ENCODE measurements at regions not wholly inside any gene's neighbourhood (a gene's known extent, or its start where the extent isn't known, plus 50 kb on each side); places are given as distances from the start of the nearest gene placed in this dataset.

DNA sequence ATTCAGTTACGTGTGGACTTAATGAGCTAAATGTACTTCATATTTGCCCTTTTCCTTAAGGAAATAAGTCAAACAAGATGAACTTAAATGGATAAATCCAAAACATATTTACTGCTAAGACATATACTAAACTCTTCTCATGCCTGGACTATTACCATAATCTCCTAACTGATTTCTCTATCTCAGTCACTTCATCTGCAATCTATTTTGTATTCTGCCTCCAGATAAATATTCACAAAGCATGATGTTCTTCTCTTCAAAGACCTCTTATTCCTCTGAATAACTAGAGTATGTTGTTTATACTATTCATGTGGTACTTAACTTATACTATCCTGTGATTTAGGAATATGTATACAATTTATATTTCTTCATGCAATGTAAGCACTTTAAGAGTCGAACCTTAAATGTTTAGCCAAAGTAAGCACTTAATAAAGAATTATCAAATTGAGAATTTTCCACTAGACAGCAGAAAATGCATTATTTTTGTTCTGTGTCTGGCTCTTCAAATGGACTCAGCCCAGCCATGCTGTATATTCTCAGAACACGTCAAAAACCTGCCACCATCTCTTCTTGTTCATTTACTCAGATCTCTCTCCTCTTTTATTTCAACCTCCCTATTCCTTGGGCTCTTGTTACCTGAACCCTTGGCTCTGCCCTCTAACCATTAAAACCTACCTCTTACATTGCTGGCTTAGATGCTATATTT lies 79.9 kb upstream of the ARHGAP28 start:
- POLR2A ChIA-PET = no interaction called here
- 15% methylated on average over 3 of the region's 3 CpGs for WGBS (ENCODE audit: low lambda C conversion rate)
- H3K27me3 ChIP-seq (ENCODE audit: control insufficient read depth in 1 of 2, insufficient read depth in 2 of 2, low read length in 2 of 2) = peaks cover 1 to 8% of the 10 kb centered on the region in 2 experiments; a peak in 2 of 5 replicates
- FAIRE-seq (no peak), ATAC-seq (no peak), DNase-seq (ENCODE audit: low spot score) (no peak)
- no peak overlapping the region for H3K4me3 ChIP-seq (replicated peaks in 1 of 3; ENCODE audit: insufficient read depth in 1 of 3, low read depth in 2 of 3, low read length in 3 of 3)
- H3K9ac ChIP-seq (ENCODE audit: insufficient read depth, low read depth, low read length) = no peak overlapping the region
- H3K27ac ChIP-seq (ENCODE audit: extremely low read length, insufficient read depth, low read length) = no peak overlapping the region
- BruUV-seq (replicated peaks) = no TSS peak
- TF ChIP-seq ZNF33A (CRISPR knock-in tag; IDR thresholded peaks at IDR 0.05; ENCODE audit: borderline replicate concordance) (no peak), GTF2F1 (IDR thresholded peaks at IDR 0.05; ENCODE audit: low read length) (no peak), MAFK (conservative IDR thresholded peaks at IDR 0.05 in 1 of 2, IDR thresholded peaks at IDR 0.05 in 1 of 2; ENCODE audit: low read length in 2 of 2) (peak in 1 of 2 experiments; percentile 33; a peak in 1 of 4 replicates)
- TF ChIP-seq, protein P1, sequence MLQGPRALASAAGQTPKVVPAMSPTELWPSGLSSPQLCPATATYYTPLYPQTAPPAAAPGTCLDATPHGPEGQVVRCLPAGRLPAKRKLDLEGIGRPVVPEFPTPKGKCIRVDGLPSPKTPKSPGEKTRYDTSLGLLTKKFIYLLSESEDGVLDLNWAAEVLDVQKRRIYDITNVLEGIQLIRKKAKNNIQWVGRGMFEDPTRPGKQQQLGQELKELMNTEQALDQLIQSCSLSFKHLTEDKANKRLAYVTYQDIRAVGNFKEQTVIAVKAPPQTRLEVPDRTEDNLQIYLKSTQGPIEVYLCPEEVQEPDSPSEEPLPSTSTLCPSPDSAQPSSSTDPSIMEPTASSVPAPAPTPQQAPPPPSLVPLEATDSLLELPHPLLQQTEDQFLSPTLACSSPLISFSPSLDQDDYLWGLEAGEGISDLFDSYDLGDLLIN (CRISPR knock-in tag; IDR thresholded peaks at IDR 0.05; ENCODE audit: borderline replicate concordance) = no peak
- CTCF ChIA-PET (ENCODE audit: low intra/inter-chr PET ratio, low total read pairs) = no interaction called here
- intact Hi-C loops (cut with micrococcal nuclease; ENCODE audit: unreplicated experiment) (loop anchor here (10.0 kb wide), 1 partner anchor 185 kb away; no protein-coding TSS in a partner anchor), in situ Hi-C loops (cut with HindIII; ENCODE audit: extremely low pct_ligation_motif_present, low pct_unique_long_range_greater_than_20kb) (no loop called here)
- H3K4me2 ChIP-seq (ENCODE audit: low read depth, low read length) = no peak overlapping the region
- no peaks in the 10 kb centered on the region for H3K36me3 ChIP-seq (replicated peaks in 1 of 2; ENCODE audit: control insufficient read depth in 1 of 2, insufficient read depth in 2 of 2, low read length in 2 of 2)
- H2AFZ ChIP-seq (ENCODE audit: low read length) = no peak overlapping the region
- peaks cover 6% of the 10 kb centered on the region; the same call in 1 of the 2 replicates for H3K4me1 ChIP-seq (ENCODE audit: insufficient read depth, low read length)
- H3K9me3 ChIP-seq (ENCODE audit: low read length) = no peaks in the 10 kb centered on the region
- no peaks in the 10 kb centered on the region for H3K79me2 ChIP-seq (ENCODE audit: insufficient read depth, low read length)
- H4K20me1 ChIP-seq (ENCODE audit: insufficient read depth, low read length) = no peaks in the 10 kb centered on the region

DNA sequence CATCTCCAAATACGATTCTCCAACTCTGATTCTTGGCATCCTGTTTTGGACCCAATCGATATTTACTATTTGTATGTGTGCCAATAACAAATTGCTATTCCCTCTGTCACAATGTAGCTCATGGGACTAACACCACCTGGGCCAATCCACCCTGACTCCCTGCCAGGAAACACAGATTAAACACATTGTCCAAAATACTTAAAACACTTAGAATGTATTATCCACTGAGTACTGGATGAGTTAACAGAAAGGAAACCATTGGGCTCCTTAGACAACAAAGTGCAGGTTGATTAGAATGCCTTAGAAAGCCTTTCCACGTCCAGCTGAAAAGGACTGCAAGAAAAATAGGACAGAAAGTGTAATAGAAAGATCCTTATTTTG lies 79.4 kb upstream of the ARHGAP28 start:
- H3K79me2 ChIP-seq (ENCODE audit: insufficient read depth, low read length) = no peaks in the 10 kb centered on the region
- no peak overlapping the region for H3K4me2 ChIP-seq (ENCODE audit: low read depth, low read length)
- CTCF ChIA-PET (ENCODE audit: low intra/inter-chr PET ratio, low total read pairs) = no interaction called here
- no peak for TF ChIP-seq POLR2AphosphoS2 (IDR thresholded peaks at IDR 0.05; ENCODE audit: low read depth, low read length)
- peaks cover 6% of the 10 kb centered on the region; the same call in 1 of the 2 replicates for H3K4me1 ChIP-seq (ENCODE audit: insufficient read depth, low read length)
- H3K4me3 ChIP-seq (replicated peaks in 1 of 3; ENCODE audit: insufficient read depth in 1 of 3, low read depth in 2 of 3, low read length in 3 of 3) = no peak overlapping the region
- DNase-seq (ENCODE audit: low spot score) = no peak
- peaks cover 1 to 8% of the 10 kb centered on the region in 2 experiments; a peak in 2 of 5 replicates for H3K27me3 ChIP-seq (ENCODE audit: control insufficient read depth in 1 of 2, insufficient read depth in 2 of 2, low read length in 2 of 2)
- no peaks in the 10 kb centered on the region for H3K36me3 ChIP-seq (replicated peaks in 1 of 2; ENCODE audit: control insufficient read depth in 1 of 2, insufficient read depth in 2 of 2, low read length in 2 of 2)
- no peak overlapping the region for H3K9ac ChIP-seq (ENCODE audit: insufficient read depth, low read depth, low read length)
- H2AFZ ChIP-seq (ENCODE audit: low read length) = no peak overlapping the region
- BruUV-seq (replicated peaks) = no TSS peak
- in situ Hi-C loops (cut with HindIII; ENCODE audit: extremely low pct_ligation_motif_present, low pct_unique_long_range_greater_than_20kb) = no loop called here
- intact Hi-C loops (cut with micrococcal nuclease; ENCODE audit: unreplicated experiment) = no loop called here
- ATAC-seq = no peak
- POLR2A ChIA-PET = no interaction called here
- no peaks in the 10 kb centered on the region for H3K9me3 ChIP-seq (ENCODE audit: low read length)
- no peak overlapping the region for H3K27ac ChIP-seq (ENCODE audit: extremely low read length, insufficient read depth, low read length)
- FAIRE-seq = no peak
- no peaks in the 10 kb centered on the region for H4K20me1 ChIP-seq (ENCODE audit: insufficient read depth, low read length)
- 1% methylated on average over 3 of the region's 3 CpGs for WGBS (ENCODE audit: low lambda C conversion rate)
